ENCODE measurements at regions not wholly inside any gene's neighbourhood (a gene's known extent, or its start where the extent isn't known, plus 50 kb on each side); places are given as distances from the start of the nearest gene placed in this dataset.

DNA sequence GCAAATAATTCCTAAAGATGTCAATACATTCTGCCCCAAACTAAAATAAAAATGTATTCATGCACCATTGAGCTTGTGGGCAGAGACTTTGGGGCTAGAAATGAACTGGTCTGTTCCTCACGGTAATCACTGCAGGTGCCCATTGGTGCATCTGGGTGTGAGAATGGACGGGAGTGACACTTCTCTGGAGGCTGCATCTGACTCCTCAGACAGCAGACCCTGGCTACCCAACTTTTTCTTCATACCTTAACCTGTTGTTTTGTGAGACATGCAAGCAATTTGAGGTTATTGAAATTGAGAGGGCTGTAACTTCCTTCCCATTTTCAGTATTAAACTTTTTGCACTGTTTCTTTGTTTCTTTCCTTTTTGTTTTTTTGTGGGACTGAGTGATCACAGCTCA lies 333.4 kb downstream of the ICE1 start:
- Histone ChIP-seq H3K27ac (ENCODE audit: low read length) (no peak overlapping the region), H4K20me1 (ENCODE audit: insufficient read depth, low read length) (no peaks in the 10 kb centered on the region), H3K4me3 (ENCODE audit: low read length) (no peak overlapping the region), H3K79me2 (ENCODE audit: low read length) (no peaks in the 10 kb centered on the region), H3K9me3 (replicated peaks; ENCODE audit: insufficient read depth, low read length) (no peaks in the 10 kb centered on the region), H3K9ac (ENCODE audit: low read length) (no peak overlapping the region), H3K4me1 (ENCODE audit: low read length) (peaks cover 44% of the 10 kb centered on the region), H3K9me2 (replicated peaks; ENCODE audit: insufficient read depth, low read length) (no peaks in the 10 kb centered on the region), H3F3A (ENCODE audit: insufficient read depth, low read length) (peaks cover 12% of the 10 kb centered on the region), H3K36me3 (replicated peaks; ENCODE audit: insufficient read depth, low read length) (no peaks in the 10 kb centered on the region), H3K27me3 (replicated peaks; ENCODE audit: insufficient read depth, low read length) (no peaks in the 10 kb centered on the region), H3K4me2 (ENCODE audit: low read depth, low read length) (no peak overlapping the region), H2AFZ (ENCODE audit: low read length) (no peak overlapping the region)
- no peak for DNase-seq
- TF ChIP-seq EZH2phosphoT487 (IDR thresholded peaks at IDR 0.05; ENCODE audit: low read length): no peak
- TF ChIP-seq, protein P1, sequence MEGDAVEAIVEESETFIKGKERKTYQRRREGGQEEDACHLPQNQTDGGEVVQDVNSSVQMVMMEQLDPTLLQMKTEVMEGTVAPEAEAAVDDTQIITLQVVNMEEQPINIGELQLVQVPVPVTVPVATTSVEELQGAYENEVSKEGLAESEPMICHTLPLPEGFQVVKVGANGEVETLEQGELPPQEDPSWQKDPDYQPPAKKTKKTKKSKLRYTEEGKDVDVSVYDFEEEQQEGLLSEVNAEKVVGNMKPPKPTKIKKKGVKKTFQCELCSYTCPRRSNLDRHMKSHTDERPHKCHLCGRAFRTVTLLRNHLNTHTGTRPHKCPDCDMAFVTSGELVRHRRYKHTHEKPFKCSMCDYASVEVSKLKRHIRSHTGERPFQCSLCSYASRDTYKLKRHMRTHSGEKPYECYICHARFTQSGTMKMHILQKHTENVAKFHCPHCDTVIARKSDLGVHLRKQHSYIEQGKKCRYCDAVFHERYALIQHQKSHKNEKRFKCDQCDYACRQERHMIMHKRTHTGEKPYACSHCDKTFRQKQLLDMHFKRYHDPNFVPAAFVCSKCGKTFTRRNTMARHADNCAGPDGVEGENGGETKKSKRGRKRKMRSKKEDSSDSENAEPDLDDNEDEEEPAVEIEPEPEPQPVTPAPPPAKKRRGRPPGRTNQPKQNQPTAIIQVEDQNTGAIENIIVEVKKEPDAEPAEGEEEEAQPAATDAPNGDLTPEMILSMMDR (IDR thresholded peaks at IDR 0.05; ENCODE audit: low read length): no peak

DNA sequence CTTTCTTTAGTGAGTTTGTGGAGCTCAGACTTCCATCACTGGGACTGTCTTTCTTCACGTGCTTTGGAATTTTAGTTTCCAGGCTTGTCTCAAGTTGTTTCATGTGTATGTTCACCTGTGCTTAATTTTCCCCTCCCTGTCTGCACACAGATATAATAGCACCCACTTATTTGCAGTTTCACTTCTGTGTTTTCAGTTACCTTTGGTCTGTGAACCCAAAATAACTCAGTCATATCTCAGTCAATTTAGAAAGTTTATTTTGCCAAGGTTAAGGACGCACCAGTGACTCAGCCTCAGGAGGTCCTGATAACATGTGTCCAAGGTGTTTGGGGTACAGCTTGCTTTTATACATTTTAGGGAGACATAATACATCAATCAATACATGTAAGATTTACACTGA lies 330.4 kb downstream of the ICE1 start:
- TF ChIP-seq, protein P1 (IDR thresholded peaks at IDR 0.05; ENCODE audit: low read length): no peak
- TF ChIP-seq EZH2 (optimal IDR thresholded peaks at IDR 0.05; ENCODE audit: low read depth, low read length) (no peak), EZH2phosphoT487 (IDR thresholded peaks at IDR 0.05; ENCODE audit: low read length) (no peak)
- H3K27me3 ChIP-seq (replicated peaks; ENCODE audit: insufficient read depth, low read length): no peaks in the 10 kb centered on the region

DNA sequence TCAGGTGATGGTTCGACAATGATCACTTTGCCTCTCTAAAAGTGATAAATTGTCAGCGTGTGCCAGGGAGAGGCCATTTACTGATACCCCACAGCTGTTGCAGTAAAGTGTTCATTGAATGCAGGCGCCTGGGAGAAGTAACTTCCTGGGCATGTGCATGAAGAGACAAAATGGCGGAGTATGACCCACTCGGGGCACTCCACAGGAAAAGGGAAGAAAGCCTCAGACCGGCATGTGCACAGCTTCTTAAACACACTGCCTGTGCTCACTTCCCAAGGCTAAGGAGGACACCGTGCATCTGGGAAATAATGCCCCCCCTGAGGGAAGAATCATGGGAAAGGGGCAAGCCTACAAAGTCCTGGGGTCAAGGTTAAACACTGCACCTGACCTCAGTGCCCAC lies 329.5 kb downstream of the ICE1 start:
- Histone ChIP-seq H2AFZ (ENCODE audit: low read length) (no peak overlapping the region), H3K4me1 (ENCODE audit: low read length) (peaks cover 44% of the 10 kb centered on the region), H3F3A (ENCODE audit: insufficient read depth, low read length) (peaks cover 12% of the 10 kb centered on the region), H3K4me2 (ENCODE audit: low read depth, low read length) (no peak overlapping the region), H3K36me3 (replicated peaks; ENCODE audit: insufficient read depth, low read length) (no peaks in the 10 kb centered on the region), H3K27me3 (replicated peaks; ENCODE audit: insufficient read depth, low read length) (no peaks in the 10 kb centered on the region), H4K20me1 (ENCODE audit: insufficient read depth, low read length) (no peaks in the 10 kb centered on the region), H3K9me2 (replicated peaks; ENCODE audit: insufficient read depth, low read length) (no peaks in the 10 kb centered on the region), H3K79me2 (ENCODE audit: low read length) (no peaks in the 10 kb centered on the region), H3K9me3 (replicated peaks; ENCODE audit: insufficient read depth, low read length) (no peaks in the 10 kb centered on the region), H3K4me3 (ENCODE audit: low read length) (no peak overlapping the region), H3K27ac (ENCODE audit: low read length) (no peak overlapping the region), H3K9ac (ENCODE audit: low read length) (no peak overlapping the region)
- DNase-seq: no peak
- TF ChIP-seq, protein P1 (IDR thresholded peaks at IDR 0.05; ENCODE audit: low read length): no peak
- no peak for TF ChIP-seq EZH2phosphoT487 (IDR thresholded peaks at IDR 0.05; ENCODE audit: low read length)
- TF ChIP-seq EZH2 (optimal IDR thresholded peaks at IDR 0.05; ENCODE audit: low read depth, low read length): no peak

More for the DNA sequence above, 330.4 kb downstream of the ICE1 start:
- Histone ChIP-seq H3K9me2 (replicated peaks; ENCODE audit: insufficient read depth, low read length) (no peaks in the 10 kb centered on the region), H3K9me3 (replicated peaks; ENCODE audit: insufficient read depth, low read length) (no peaks in the 10 kb centered on the region), H3K4me1 (ENCODE audit: low read length) (peaks cover 44% of the 10 kb centered on the region), H3F3A (ENCODE audit: insufficient read depth, low read length) (peaks cover 12% of the 10 kb centered on the region), H4K20me1 (ENCODE audit: insufficient read depth, low read length) (no peaks in the 10 kb centered on the region), H3K9ac (ENCODE audit: low read length) (no peak overlapping the region; the same call in 1 of the 2 replicates), H3K27ac (ENCODE audit: low read length) (peak overlapping the region; percentile 45; the same call in 1 of the 2 replicates), H3K79me2 (ENCODE audit: low read length) (no peaks in the 10 kb centered on the region), H2AFZ (ENCODE audit: low read length) (no peak overlapping the region), H3K4me2 (ENCODE audit: low read depth, low read length) (peak overlapping the region; percentile 51), H3K4me3 (ENCODE audit: low read length) (peak overlapping the region; percentile 23; the same call in 1 of the 2 replicates), H3K36me3 (replicated peaks; ENCODE audit: insufficient read depth, low read length) (no peaks in the 10 kb centered on the region)
- peak; percentile 75 for DNase-seq

All from MM.1S (cell line).